PC-3 (cell line): ENCODE measurements at regions not wholly inside any gene's neighbourhood (a gene's known extent, or its start where the extent isn't known, plus 50 kb on each side); places are given as distances from the start of the nearest gene placed in this dataset.

Source experiments
- CTCF ChIP-seq: fragments of 300-600 bp; sonication (generic); conservative IDR thresholded peaks from 2 replicates; pipeline ENCODE4 v1.5.1; 2017; ENCODE audit warnings: antibody characterized with exemption, low read depth, mild to moderate bottlenecking, low read length
- EZH2 ChIP-seq: fragments of 300-600 bp; sonication (generic); IDR thresholded peaks from one replicate; pipeline ENCODE4 v1.6.1; 2017; ENCODE audit warnings: antibody characterized with exemption, mild to moderate bottlenecking, low read length; ENCODE audit not compliant: unreplicated experiment
- EZH2phosphoT487 ChIP-seq: fragments of 300-600 bp; sonication (generic); IDR thresholded peaks from 2 replicates; pipeline ENCODE4 v1.6.1; 2018; ENCODE audit warnings: mild to moderate bottlenecking, antibody characterized with exemption, low read length, borderline replicate concordance

- TF ChIP-seq CTCF: no peak
- TF ChIP-seq EZH2phosphoT487: no peak
- no peak for TF ChIP-seq EZH2
Observed at GRCh38 chr4:55175779-55176231, 50.4 kb upstream of the KDR start.
